ENCODE measurements at regions not wholly inside any gene's neighbourhood (a gene's known extent, or its start where the extent isn't known, plus 50 kb on each side); places are given as distances from the start of the nearest gene placed in this dataset.
"Not testable (repeated sequence)": the region's sequence is repeated elsewhere in the genome, so short reads cannot be mapped to it uniquely, and the experiment has no call there.

DNA sequence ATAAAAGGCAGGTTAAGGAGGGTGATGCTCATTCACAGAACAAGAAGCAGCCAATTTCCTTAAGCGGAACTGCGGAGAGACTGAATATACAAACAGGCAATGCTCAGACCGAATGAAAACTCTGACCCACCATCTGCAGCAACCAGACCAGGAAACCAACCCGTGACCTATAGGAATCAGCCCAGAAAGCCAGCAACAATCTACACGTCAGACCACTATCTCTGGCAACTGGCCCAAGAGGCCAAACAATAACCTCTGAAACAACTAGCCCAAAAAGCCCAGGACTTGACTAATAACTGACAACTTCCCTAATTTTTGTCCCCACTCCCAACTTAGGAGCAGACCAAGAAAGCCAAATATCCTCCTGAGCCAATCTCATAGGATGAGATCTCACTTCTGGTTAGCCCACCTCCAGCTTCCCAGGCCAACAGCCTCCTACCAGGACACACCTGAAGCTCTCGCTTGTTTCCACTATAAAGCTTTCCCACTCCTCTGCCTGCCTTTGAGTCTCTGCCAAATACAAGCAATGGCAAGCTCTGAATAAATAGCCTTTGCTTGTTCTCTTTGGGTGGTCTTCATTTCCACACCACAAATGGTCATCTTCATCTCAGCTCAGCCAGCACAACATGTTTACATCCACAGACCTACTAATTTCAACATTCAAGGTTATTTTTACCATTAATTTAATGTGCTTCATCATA is 168.5 kb downstream of the HSD17B3 start:
- DNase-seq (ENCODE audit: low read depth), result no peak

DNA sequence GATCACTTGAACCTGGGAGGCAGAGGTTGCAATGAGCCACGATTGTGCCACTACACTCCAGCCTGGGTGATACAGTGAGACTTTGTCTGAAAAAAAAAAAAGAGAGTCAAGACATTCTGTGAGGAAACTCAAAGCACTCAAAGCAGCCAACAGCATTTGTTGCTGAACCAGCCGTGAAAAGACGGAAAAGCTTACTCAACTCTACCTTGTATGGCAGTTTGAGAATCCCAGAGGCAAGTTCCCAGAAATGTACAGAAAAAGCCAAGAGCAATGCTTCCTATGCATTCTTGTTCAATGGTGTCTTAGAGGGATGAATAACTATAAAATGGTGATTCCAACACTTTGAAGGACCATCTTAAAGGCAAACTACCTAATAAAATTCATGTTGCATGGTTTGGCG is 170.2 kb downstream of the HSD17B3 start:
- DNase-seq (ENCODE audit: low read depth), result no peak

DNA sequence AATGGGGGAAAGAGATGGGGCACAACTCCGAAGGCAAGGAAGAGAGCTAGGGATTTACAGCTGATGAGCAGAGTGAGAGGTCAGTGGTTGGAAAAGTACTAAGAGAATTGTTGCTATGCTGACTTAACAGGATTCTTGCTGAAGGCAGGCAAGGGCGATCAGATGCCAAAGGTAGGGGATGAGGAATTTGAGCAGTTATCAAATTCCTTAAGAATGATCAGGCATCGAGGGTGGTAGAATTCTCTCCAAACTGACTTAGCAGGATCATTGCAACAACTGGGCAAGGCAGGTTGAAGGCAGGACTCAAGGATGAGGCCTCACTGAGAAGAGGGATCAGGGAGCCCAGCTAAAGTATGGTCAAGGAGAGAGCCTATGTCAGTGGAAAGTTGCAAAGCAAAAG is 171.0 kb downstream of the HSD17B3 start:
- DNase-seq (ENCODE audit: low read depth), result no peak

DNA sequence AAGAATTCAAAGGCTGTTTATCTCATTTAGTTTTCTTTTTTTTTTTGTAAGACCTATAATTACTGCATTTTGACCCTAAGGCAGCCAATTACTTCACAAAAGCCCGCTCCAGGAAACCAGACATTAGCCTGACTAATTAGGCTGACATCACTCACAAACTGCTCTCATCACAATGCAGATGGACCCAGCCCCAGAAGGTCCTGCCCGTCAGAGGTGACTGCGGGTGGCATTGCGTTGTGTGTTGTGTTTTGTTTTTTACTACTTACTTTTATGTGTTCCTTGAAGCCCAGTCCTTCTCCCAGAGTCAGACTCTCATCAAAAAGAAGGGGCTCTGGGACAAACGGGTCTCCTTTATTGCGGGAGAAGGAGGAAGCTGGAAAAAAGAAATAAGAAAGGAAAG is 172.2 kb downstream of the HSD17B3 start:
- no peak for DNase-seq (ENCODE audit: low read depth)

DNA sequence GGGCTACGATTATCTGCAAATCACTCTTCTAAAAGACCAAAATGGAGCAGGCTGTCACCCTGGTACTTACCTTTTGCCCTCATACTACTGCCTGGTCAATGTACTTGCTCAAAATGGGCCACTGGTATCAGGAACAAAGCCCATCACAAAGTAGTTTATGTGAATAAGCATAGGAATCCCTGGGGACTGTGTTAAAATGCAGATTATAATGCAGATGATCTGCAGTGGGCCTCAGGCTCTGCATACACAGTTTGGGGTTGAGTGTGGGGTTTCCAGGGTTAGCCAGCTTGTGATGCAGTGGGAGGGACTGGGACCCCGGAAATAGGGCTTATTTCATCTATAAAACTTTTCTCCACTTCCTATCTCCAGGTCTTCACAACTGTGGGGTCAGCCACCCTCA is 173.1 kb downstream of the HSD17B3 start:
- DNase-seq (ENCODE audit: low read depth), result no peak

DNA sequence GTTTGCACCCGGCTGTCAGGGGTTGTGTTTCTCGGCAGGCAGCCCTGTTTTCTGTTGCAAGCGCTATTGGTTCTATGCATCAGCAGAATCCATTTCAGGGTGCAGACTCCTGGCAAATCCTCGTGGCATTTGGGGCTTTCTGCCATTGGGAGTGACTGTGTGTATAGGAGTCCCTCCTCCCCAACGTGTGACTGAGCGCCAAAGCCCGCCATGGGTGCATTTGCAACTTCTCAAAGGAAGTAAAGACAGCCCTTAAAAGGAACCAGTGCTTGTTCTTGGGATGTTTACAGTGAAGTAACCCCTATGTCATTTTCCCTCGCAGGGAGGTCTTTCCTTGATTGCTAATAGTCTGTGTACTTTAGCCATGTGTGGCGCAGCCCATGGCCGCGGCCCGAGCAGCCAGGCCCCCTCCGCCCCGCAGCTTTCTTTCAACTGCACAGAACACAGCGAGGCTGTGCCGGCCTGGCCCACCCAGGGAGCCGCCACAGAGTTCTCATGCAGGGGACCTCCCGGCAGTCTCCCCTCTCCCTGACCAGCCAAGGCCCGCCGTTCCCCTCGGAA is 175.6 kb downstream of the HSD17B3 start:
- DNase-seq (ENCODE audit: low read depth), result no peak

DNA sequence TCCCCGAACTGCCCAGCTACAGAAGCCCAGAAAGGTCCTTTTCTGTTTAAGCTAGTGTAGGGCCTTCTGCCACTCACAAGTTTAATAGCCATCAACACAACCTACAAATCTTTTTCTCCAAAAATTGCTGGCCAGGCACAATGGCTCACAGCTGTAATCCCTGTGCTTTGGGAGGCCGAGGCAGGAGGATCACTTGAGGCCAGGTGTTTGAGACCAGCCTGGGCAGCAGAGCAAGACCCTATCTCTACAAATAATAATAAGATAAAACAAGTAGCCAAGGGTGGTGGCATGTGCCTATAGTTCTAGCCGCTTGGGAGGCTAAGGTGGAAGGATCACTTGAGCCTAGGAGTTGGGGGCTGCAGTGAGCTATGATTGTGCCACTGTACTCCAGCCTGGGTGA is 176.4 kb downstream of the HSD17B3 start:
- no peak for DNase-seq (ENCODE audit: low read depth)

DNA sequence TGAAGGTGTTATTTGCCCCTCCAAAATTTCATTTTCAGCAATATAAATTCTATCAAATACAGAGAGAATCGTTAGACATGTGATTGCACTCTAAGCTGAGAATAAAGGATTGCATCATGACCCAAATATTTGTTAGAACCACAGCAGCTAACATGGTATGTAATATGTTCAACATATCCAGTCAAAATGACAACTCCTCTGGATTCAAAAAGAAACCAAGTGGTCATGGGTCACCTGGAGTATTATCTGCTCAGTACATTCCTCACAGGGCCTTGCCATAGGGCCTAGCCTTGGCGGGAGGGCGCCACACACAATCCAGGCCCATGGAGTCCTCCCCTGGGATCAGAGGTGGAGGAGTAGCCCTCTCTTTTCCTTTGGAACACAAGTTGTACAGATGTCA is 179.2 kb downstream of the HSD17B3 start:
- DNase-seq (ENCODE audit: low read depth), result no peak

DNA sequence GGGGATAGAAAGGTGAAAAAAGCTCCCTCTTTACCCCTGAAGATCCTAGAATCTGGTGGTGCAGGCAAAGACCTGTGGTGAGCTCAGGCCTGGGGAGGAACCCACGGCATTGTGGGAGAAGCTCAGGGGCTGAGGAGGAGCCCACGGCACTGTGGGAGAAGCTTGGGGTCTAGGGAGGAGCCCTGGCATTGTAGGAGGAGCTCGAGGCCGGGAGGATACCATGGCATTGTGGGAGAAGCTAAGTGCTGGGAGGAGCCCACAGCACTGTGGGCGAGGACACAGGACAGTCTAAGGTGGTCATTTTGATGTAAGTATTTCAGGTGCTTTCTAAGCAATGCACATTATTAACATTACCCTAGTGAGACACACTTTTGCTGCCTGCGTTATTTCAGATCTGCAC is 179.7 kb downstream of the HSD17B3 start:
- no peak for DNase-seq (ENCODE audit: low read depth)

DNA sequence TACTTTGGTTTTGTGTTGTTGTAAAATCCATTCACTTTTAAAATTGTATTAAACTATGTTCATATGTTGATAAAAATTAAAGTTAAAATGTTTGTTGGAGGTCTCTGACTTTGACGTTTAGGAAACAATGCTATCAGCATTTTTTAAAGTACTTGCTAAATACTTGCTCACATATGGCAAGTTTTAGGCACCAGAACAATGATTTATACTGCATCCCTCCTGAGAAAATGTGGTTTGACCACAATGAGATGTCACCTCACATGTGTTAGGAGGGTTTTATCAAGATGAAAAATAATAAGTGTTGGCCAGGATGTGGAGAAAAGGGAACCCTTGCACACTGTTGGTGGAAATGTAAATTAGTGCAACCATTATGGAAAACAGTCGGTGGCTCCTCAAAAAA is 180.8 kb downstream of the HSD17B3 start:
- DNase-seq (ENCODE audit: low read depth), result no peak

DNA sequence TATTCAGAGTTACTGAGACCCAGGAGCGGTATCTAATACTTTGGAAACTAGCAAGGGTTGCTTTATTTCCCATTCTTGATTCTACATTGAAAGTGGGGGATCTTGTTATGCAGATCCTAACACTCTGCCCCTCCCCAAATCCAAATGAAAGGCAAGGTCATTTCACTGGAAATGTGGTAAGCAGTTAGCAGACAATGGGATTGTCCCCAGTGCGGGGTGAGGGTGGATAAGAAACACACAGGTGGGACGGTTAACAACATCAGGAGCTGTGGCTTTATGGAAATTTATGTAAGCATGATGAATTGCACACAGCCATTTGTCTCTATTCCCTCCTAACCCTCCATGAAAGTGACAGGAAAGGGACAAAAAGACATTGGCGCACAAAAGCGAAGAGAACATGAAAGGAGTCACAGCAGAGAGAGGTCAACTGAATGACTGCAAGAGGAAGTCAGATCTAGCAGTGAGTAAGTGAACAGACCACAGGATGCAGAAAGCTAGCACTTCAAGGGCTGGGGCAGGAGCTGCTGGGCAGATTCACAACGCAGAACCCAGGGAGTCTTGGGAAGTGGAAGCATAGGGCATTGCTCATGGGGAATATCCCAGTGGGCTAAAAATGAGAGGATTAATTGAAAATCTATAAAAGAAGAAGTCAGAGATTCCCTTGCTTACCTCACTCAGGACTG is 184.4 kb downstream of the HSD17B3 start:
- DNase-seq (ENCODE audit: low read depth), result peak; percentile 11

DNA sequence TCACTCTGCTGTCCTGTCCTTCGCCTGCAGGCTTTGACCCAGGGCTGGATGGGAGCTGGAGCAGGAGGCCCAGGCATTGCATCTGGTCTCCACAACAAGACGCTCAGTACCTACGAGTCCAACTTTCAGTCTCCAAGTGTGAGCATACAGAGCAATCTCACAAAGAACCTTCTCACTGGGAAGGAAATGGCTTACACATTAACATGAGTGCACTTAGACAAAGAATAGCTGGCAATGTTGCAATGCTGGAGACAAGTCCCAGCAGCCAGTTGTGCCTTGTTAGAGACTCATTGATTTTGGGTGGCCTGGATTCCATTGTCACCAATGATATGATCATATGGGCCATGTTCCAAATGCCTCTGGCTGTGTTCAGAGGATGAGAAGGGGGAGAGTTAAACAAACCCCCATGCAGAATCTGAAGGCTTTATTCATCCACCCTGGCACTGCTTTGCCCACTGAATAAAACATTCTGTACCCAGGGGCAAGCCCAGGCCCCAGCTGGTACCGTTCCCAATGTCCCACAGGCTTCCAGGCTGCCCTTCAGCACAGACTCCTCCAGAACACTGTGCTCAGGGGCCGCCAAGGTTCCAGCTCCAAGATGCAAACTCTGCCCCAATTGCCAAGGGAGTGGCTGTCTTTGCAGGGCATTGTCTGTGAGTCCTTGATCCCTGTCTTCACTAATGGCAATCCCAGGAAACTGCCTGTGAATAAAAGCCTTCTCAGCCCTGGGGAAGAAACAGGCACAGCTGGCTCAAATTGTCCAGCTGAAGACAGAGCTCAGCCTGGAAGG is 185.5 kb downstream of the HSD17B3 start:
- no peak for DNase-seq (ENCODE audit: low read depth)

DNA sequence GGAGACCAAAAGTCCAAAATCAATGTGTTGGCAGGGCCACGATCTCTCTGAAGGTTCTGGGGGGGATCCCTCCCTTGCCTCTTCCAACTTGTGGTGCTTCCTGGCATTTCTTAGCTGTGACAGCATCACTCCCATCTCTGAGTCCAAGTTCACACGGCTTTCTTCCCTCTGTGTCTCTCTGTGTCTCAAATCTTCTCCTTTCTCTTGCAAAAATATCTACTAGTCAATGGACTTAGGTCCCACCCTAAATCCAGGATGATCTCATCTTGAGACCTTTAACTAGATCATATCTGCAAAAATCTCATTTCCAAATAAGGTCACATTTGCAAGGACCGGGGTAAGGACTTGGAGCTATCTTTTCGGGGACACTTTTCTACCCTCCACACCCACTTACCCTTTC is 186.1 kb downstream of the HSD17B3 start:
- DNase-seq (ENCODE audit: low read depth), result no peak

DNA sequence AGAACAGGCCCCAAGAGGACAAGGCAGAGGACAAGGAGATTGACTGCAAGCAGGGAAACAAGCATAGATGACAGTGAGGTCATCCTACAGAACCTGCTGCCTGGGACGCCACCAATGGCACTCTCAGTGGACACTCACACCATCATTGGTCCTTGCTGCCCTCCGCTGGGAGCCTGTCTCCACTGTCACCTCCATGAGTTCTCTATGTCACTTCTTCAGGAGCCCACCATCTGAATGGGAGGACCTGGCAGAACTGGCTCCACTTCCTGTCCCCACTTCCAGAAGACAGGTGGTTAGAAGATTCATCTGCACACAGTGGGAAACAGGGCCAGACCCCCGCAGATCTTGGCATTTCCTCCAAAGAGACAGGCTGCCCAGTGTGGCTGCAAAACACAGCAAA is 188.9 kb downstream of the HSD17B3 start:
- no peak for DNase-seq (ENCODE audit: low read depth)

DNA sequence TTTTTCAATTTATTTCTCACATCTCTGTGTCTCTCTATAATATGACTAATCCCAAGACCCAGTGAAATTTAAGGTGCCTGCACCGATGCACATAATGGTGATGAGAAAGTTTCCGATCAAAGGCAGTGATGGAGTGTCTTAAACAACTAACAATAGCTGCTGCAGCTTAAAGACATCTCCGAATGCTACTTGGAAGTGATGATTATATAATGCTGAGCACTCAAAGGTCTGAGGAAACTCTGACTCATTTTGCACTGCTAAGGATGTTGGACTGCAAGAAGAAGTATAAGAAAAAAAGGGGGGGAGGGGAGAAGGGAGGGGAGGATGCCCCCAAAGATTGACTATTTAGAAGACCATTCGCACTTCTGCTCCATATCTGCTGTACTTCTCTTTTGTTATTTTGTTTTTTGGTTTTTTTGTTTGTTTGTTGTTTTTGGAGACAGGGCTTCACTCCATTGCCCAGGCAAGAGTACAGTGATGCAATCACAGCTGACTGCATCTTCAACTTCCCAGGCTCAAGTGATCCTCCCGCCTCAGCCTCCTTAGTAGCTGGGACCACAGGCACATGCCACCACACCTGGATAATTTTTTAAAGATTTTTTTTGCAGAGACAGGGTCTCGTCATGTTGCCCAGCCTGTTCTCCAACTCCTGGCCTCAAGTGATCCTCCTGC is 192.2 kb downstream of the HSD17B3 start:
- peak; percentile 32 for DNase-seq (ENCODE audit: low read depth)

DNA sequence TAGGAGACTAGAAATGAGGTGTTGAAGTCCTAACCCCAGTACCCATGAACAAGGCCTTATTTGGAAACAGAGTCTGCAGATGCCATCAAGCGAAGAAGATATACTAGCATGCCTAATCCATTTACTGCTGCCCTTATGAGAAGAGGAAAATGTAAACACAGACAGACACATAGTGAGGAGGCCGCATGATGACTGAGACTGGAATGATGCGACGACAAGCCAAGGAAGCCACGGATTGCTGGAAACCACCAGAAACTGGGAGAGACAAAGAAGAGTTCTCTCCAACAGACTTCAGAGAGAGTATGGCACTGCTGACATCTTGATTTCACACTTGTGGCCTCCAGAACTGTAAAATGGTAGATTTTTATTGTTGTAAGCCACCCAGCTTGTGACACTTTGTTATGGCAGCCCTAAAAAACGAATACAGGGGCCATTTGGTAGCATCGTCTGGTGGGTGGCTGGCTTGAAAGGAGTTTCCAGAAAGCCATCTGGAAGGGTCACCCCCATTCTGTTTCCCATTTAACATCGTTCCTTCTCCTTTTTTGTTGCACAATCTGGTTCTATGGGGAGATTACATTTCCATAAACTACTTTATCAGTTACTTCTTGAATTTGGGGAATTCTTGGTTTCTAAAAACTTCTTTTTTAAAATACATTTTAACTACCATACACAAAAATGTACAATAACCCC is 193.1 kb downstream of the HSD17B3 start:
- DNase-seq (ENCODE audit: low read depth), result no peak

DNA sequence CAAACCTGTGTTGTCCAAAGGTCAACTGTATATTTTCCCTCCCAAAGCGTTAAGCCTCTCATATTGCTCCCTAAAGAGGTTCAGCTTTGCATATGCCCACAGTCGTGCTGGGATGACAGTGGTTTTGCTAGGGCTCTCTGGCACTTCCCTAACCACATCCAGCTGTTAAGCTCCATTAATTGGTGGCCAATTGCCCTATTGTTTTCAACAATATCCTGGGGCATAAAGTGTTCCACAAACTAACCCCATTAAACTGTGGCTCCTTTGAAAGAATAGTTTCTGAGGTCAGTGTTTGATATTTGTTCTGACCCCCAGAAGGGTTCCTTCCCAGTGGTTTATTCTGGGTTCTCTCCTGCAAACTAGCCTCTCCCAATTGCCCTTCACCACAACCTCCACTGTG is 194.5 kb downstream of the HSD17B3 start:
- no peak for DNase-seq (ENCODE audit: low read depth)

DNA sequence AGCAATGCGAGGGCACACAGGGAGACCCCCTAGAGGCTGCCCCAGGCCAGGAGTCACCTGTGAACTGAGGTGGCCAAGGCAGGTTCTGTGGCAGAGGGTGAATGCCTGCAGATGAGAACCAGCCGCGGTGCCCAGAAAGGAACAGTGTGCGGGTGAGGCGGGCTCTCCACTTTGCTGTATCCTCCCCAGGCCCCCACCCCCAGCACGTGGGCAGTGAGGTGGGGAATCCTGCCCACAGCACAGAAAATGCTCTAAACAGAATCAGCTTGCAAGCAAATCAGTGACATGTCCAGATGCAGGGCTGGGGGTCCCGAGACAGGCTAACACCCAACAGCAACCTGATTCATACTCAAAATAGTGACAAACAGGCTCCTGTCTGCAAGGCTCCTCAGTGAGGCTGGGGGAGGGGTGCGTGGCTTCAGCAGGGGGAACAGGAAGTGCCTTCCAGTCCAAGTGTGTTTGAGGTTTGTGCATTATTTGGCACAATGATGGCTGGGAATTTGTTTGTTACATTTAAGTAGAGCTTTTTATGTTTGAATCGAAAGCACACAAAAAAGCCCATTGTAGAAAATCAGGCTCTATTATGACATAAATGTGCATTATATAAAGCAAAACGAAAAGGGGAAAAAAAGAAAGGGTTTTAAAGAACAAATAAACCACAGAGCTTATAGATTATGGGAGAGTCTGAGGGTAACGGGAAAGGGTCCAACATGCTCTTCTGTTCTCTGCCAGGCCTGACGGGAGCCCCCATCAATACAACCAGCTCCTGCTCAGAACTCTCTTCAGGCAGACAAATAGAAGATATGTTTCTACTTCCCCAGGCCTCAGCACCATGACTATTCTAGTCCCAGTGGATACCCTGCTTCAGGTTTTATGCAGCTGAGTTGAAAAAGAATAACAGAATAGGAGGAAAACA is 201.3 kb downstream of the HSD17B3 start:
- no peak for DNase-seq (ENCODE audit: low read depth)

DNA sequence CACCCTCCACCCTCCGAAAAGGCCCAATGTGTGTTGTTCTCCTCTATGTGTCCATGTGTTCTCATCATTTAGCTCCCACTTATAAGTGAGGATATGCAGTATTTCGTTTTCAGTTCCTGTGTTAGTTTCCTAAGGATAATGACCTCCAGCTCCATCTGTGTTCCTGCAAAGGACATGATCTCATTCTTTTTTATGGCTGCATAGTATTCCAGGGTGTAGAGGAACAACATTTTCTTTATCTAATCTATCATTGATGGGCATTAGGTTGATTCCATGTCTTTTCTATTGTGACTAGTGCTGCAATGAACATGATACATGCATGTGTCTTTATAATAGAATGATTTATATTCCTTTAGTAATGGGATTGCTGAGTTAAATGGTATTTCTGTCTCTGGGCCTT is 211.3 kb downstream of the HSD17B3 start:
- DNase-seq (ENCODE audit: low read depth), result not testable (repeated sequence)
